GM08714 (cell line): ENCODE measurements at regions not wholly inside any gene's neighbourhood (a gene's known extent, or its start where the extent isn't known, plus 50 kb on each side); places are given as distances from the start of the nearest gene placed in this dataset.

ENCODE experiments used
- H3K4me3 ChIP-seq: fragments of 200-500 bp; sonication (Bioruptor generic); 2 replicates; pipeline ENCODE4 v1.5.1; 2014; ENCODE audit warnings: mild to moderate bottlenecking, low read length, inconsistent platforms
- ZNF274 ChIP-seq: IDR thresholded peaks from 2 replicates; pipeline ENCODE4 v1.6.1; 2012; ENCODE audit warnings: mild to moderate bottlenecking, low read depth, low read length

- TF ChIP-seq ZNF274 = no peak
Measured at GRCh38 chr13:44283600-44283999, 90.0 kb upstream of the SERP2 start.

GRCh38 chr13:44287958-44288357 lies 85.7 kb upstream of the SERP2 start:
- TF ChIP-seq ZNF274 = no peak
- no peak overlapping the region for H3K4me3 ChIP-seq

More at GRCh38 chr13:44283600-44283999, 90.0 kb upstream of the SERP2 start:
- H3K4me3 ChIP-seq = no peak overlapping the region

- TF ChIP-seq ZNF274 = no peak
- H3K4me3 ChIP-seq = no peak overlapping the region
Measured at GRCh38 chr13:44292545-44292944, 81.1 kb upstream of the SERP2 start.

GRCh38 chr13:44293374-44293773 lies 80.2 kb upstream of the SERP2 start:
- no peak for TF ChIP-seq ZNF274
- H3K4me3 ChIP-seq = no peak overlapping the region

- no peak for TF ChIP-seq ZNF274
- no peak overlapping the region for H3K4me3 ChIP-seq
Measured at GRCh38 chr13:44293908-44294735, 79.5 kb upstream of the SERP2 start.

GRCh38 chr13:44294876-44295275 lies 78.7 kb upstream of the SERP2 start:
- no peak overlapping the region for H3K4me3 ChIP-seq
- no peak for TF ChIP-seq ZNF274

- H3K4me3 ChIP-seq = no peak overlapping the region
- no peak for TF ChIP-seq ZNF274
Measured at GRCh38 chr13:44296856-44297255, 76.8 kb upstream of the SERP2 start.

GRCh38 chr13:44298314-44298713 lies 75.3 kb upstream of the SERP2 start:
- H3K4me3 ChIP-seq = no peak overlapping the region
- no peak for TF ChIP-seq ZNF274

GRCh38 chr13:44299152-44299943 lies 74.3 kb upstream of the SERP2 start:
- H3K4me3 ChIP-seq = no peak overlapping the region
- TF ChIP-seq ZNF274 = no peak

DNA sequence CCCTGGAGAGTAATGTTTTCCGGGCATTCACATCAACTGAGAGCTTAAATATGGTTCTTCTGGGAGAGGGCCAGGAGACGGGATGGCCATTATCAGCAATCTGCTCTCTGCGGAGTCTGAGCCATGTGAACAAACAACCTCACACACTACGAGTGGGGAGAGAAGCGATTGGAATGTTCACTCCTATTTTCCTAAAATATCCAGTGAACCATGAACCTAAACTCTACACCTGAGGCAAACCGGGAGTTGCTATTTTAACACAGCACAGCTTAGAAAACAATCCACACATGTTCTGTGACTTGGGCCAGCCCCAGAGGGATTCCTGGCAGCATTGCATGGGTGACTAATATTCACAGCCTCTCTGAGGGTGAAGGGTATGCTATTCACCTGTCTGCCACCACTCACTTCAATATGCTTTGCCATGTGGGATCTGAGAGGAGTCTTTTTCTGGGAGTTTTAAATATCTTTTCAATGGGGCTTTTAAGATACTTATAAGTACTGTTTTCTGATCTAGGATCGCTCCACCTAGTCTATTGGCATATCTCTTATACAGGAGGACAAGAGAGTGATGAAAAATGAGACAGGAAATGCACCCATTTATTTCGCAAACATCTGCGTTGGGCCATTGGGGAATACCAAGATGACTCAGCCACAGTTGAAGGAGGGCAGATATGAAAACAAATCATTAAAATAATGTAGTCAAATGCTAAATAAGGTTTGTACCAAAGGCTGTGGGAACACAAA lies 72.6 kb upstream of the SERP2 start:
- no peak for TF ChIP-seq ZNF274
- no peak overlapping the region for H3K4me3 ChIP-seq

GRCh38 chr13:44301639-44302015 lies 72.0 kb upstream of the SERP2 start:
- no peak for TF ChIP-seq ZNF274
- H3K4me3 ChIP-seq = no peak overlapping the region

DNA sequence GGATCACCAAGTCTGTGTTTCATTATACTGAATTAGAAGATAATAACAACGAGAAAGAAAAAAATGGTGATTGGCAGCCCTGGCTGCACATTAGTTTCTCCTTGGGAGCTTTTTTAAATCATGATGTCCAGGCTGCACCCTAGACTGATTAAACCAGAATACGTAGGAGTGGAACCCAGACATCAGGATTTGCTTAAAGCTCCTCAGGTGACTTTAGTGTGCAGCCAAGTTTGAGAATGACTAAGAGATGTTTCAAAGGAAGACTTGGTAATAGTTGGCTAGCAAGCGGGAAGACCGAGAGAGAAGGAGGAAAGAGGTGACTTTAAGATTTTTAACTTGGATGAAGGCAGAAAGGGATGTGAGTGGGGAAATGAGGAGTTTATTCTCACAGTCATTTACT lies 71.4 kb upstream of the SERP2 start:
- TF ChIP-seq ZNF274 = no peak
- no peak overlapping the region for H3K4me3 ChIP-seq

GRCh38 chr13:44302940-44303575 lies 70.6 kb upstream of the SERP2 start:
- no peak for TF ChIP-seq ZNF274
- no peak overlapping the region for H3K4me3 ChIP-seq

- TF ChIP-seq ZNF274 = no peak
Measured at GRCh38 chr13:44303681-44304432, 69.8 kb upstream of the SERP2 start.

DNA sequence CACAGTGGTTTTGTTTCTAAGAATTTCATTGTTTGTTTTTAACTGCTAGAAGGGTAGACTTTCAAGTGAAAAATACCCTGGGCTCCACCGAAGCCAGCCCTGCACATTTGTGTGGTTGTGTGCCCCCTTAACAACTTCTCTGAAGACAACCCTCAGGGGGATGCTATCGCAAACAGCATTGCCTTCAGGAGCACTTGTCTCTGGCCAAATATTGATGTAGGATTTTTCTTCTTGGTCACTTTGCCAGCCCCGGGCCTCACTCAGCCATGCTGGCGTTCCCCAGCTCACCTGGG lies 69.2 kb upstream of the SERP2 start:
- no peak overlapping the region for H3K4me3 ChIP-seq
- TF ChIP-seq ZNF274 = no peak

More at GRCh38 chr13:44303681-44304432, 69.8 kb upstream of the SERP2 start:
- no peak overlapping the region for H3K4me3 ChIP-seq
